ENCODE measurements at regions not wholly inside any gene's neighbourhood (a gene's known extent, or its start where the extent isn't known, plus 50 kb on each side); places are given as distances from the start of the nearest gene placed in this dataset.

DNA sequence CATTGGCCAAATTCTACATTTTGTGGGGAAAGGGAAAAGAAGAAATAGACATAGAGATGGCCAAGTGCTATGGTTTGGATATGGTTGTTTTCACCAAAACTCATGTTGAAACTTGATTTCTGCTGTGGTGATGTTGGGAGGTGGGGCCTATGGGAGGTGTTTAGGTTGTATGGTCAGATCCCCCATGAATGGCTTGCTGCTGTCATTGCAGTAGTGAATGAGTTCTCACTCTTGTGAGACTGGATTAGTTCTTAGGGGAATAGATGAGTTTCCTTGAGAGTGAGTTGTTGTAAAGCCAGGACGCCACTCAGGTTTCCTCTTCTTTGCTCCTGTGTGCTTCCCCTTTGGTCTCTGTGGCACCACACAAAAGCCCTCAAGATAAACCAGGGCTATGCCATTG, 242.6 kb upstream of the RFC3 start:
- DNase-seq: no peak
- TF ChIP-seq POLR2A (IDR thresholded peaks at IDR 0.05; ENCODE audit: low read length) (no peak), GATA1 (IDR thresholded peaks at IDR 0.05; ENCODE audit: low read depth, low read length) (no peak)

DNA sequence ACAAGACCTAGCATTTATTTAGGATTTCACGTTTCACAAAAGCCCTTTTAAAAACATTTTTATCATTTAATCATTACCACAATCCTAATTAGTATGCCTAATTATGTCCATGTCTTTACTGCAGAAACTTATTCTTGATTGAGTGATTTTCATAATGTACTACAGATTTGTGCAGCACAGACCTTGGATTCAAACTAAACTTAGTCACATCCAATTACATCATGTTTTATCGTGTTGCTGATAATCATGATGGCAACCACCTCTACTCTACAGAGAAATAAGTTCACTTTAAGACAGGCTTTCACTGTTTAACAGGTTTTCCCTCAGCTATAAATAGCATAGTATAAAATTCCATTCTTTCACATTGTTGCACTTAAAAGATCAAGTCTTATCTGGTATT, 240.9 kb upstream of the RFC3 start:
- no peak for TF ChIP-seq POLR2A (IDR thresholded peaks at IDR 0.05; ENCODE audit: low read length)
- no peak for TF ChIP-seq GATA1 (IDR thresholded peaks at IDR 0.05; ENCODE audit: low read depth, low read length)
- DNase-seq: no peak

DNA sequence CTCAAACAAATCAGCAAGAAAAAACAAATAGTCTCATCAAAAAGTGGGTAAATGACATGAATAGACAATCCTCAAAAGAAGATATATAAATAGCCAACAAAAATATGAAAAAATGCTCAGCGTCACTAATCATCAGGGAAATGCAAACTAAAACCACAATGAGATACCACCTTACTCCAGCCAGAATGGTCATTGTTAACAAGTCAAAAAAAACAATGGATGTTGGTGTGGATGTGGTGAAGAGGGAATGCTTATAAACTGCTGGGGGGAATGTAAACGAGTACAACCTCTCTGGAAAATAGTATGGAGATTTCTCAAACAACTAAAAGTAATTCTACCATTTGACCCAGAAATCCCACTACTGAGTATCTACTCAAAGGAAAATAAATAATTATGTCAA, 239.2 kb upstream of the RFC3 start:
- TF ChIP-seq GATA1 (IDR thresholded peaks at IDR 0.05; ENCODE audit: low read depth, low read length) (no peak), POLR2A (IDR thresholded peaks at IDR 0.05; ENCODE audit: low read length) (no peak)
- no peak for DNase-seq

DNA sequence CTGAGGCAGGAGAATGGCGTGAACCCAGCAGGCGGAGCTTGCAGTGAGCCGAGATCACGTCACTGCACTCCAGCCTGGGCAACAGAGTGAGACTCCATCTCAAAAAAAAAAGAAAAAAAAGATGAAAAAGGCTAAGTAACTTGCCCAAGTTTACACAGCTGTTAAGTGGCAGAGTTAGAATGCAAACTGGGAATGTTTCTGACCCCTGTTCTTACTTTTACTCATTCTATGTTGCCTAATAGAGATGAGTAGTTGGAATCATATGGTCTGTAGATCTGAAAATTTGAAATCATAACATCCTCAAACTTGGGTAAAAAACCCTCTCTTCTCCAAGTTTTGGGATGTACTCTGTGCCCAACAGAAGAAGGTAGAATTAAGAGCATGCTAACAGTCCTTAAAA, 235.8 kb upstream of the RFC3 start:
- TF ChIP-seq GATA1 (IDR thresholded peaks at IDR 0.05; ENCODE audit: low read depth, low read length) (no peak), POLR2A (IDR thresholded peaks at IDR 0.05; ENCODE audit: low read length) (no peak)
- no peak for DNase-seq

DNA sequence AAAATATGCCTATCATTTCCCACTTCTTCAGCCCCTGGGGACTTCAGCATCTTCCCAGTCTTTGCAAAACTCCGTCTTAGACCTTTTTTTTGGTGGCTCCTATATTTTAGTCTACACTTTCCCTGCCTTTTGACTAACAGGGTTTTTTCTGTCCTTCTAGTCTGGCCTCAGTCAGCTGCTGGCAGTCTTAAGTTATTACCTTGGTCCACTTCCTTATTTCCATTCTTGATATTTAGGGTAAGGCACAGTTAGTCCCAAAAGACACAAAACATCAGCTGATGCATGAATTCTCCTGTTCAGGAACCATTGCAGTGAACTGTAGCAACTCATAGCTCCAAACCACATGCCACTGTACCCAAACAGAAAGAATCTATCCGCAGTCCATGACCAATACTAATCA, 234.6 kb upstream of the RFC3 start:
- TF ChIP-seq POLR2A (IDR thresholded peaks at IDR 0.05; ENCODE audit: low read length) (no peak), GATA1 (IDR thresholded peaks at IDR 0.05; ENCODE audit: low read depth, low read length) (no peak)
- no peak for DNase-seq

DNA sequence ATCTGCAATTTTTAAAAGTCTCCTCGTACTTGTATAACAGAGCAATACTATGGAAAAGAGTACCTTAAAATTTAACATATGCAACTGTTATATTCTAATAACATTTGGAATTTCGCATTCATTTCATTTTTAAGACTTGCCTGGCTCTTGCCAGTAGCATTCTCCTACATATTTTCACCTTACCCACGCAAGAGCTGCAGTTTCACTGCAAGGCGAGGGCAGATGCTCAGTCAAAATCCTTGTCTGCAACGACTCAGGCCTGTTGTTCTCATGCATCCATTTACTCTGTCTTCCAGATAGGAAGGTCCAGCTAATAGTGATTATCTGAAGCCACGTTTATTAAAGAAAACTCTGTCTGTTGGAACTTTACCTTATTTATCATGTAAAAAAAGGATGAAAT, 227.0 kb upstream of the RFC3 start:
- TF ChIP-seq GATA1 (IDR thresholded peaks at IDR 0.05; ENCODE audit: low read depth, low read length) (no peak), POLR2A (IDR thresholded peaks at IDR 0.05; ENCODE audit: low read length) (no peak)

DNA sequence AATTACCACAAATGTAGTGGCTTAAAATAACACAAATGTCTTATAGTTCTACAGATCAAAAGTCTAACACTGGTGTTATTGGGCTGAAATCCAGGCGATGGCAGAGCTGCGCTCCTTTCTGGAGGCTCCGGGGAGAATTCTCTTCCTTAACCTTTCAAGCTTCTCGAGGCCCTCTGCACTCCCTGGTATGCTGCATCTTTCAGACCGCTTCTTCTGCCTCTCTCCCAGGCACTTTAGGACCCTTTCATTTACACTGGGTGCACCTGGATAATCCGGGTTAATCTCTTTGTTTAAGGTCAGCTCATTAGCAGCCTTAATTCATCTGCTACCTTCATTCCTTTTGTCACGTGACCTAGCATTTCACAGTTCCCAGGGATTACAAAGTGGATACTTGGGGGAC, 211.3 kb upstream of the RFC3 start:
- no peak for DNase-seq
- TF ChIP-seq POLR2A (IDR thresholded peaks at IDR 0.05; ENCODE audit: low read length) (no peak), GATA1 (IDR thresholded peaks at IDR 0.05; ENCODE audit: low read depth, low read length) (no peak)

More for the DNA sequence above, 227.0 kb upstream of the RFC3 start:
- DNase-seq: no peak

DNA sequence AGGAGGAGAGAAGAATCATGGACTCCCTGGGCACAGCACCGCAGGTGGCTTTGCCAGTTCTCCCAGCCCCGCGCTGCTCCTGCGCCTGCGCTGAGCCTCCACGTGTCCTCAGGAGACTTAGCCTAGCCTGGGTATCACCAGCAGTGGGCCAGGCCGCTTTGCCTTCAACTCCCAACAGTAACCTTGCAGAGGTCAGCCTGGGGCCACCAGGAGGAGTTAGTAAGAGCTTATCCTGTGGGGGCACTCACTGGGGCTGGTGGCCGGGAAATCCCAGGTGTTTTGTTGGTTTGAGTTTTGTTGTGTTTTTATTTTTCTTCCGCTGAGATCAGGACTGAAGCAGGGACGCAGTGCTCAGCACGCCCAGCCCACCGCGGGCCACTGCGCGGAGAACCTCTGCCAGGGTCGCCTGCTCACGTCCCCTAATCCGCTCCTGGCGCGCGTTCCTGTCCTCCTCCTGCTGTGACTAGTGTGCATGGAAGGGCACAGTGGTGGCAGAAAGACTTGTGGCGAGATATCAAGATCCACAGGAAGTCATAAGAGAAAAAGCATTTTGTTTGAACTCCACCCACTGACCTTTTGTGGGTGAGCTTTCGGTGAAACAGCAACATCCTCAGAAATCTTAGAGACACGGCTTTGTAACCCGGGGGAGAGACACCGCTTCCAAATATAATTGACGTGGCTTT, 207.4 kb upstream of the RFC3 start:
- no peak for TF ChIP-seq GATA1 (IDR thresholded peaks at IDR 0.05; ENCODE audit: low read depth, low read length)
- TF ChIP-seq POLR2A (IDR thresholded peaks at IDR 0.05; ENCODE audit: low read length): no peak
- DNase-seq: no peak

DNA sequence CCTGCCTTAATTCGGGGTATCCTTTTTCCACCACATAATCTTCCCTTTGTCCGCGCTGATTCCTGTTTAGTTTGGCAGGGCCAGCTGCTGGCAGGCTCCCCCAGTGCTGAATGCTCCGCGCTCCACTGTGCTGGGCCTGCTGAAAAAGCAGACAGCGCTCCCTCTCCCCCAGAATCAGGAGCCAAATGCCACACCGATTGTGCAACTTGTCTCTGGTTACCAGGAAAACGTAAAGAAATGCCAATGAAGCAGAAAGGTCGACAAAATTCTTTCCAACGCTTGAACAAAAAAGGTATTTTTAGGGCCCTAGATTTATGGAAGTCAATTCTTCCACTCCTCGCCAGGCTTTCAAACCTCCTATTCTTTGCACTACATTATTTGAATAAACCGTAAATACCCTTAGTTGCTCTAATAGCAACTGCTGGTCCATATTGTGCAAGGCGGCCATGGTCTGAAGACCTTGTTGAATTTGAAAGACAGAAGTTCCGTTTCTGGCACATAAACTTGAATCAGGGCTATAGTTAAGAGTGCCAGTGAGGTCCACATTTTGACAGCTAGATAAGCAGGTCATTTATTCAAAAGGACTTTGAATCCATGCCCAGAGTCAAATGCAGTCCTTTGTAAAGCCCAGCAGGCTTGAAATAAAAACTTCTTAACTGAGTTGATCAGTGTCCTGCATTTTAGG, 206.7 kb upstream of the RFC3 start:
- no peak for DNase-seq
- TF ChIP-seq GATA1 (IDR thresholded peaks at IDR 0.05; ENCODE audit: low read depth, low read length) (no peak), POLR2A (IDR thresholded peaks at IDR 0.05; ENCODE audit: low read length) (no peak)

DNA sequence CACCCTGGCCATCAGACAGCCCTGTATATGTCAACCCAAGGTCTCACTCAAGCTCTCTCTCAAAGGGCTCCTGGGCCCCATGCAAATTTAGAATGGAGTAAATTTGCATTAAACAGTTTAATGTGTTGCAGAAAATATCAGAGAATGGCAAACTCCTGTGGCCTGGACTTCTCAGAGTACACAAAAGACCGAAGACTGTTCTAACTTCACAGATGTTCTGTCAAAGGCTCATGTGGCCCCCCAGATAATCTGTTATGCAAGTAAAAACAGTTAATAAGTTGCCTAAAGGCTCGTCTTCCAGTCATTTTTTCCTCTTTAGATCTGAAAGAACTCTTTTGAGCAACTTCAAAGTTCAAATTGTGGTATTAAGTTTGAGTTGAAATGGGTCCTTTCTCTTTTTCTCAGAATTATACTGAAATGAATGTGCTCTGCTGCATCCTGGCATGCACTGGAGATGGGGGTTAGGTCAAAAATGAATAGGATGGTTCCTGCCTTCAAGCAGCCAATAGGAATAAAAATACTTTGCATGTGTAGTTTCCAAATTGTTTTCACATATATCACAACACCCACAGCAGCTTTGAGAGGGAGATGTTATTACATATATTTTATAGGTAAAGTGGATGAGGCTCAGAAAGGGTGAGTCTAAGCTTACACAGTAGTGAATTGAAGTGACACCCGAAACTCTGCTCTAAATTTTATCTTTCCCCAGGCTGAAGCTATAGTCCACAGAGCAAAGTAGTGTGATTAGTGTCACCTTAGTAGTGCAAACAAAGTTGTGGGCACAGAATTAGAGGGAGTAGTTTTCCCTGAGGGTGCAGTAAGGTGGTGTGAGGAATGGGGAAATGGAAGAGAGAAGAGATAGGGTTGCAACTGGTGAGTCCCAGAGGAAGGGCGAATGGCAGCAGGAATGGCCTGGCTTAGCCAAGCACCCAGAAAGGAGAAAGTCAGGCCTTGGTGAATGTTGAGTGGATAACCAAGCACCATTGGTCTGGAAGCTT, 205.0 kb upstream of the RFC3 start:
- no peak for DNase-seq
- TF ChIP-seq POLR2A (IDR thresholded peaks at IDR 0.05; ENCODE audit: low read length) (no peak), GATA1 (IDR thresholded peaks at IDR 0.05; ENCODE audit: low read depth, low read length) (no peak)

DNA sequence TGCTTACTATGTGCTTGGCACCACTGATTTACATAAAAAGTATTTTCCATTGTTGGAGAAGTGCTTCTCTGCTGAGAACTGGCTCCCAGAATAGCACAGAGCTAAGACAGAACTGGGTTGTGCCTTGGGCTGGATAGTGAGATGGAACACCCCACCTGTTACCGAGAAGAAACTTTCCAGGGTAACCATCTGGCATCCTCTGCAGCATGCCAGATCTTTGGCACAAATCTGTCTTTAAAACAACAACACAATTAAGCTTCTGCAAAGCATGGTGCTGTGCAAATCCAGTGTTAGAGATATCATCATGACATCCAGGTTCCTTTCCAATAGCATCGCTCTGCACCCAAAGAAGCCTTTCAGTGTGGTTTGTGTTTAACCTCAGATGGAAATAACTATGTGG, 202.5 kb upstream of the RFC3 start:
- DNase-seq: no peak
- no peak for TF ChIP-seq POLR2A (IDR thresholded peaks at IDR 0.05; ENCODE audit: low read length)
- TF ChIP-seq GATA1 (IDR thresholded peaks at IDR 0.05; ENCODE audit: low read depth, low read length): no peak

DNA sequence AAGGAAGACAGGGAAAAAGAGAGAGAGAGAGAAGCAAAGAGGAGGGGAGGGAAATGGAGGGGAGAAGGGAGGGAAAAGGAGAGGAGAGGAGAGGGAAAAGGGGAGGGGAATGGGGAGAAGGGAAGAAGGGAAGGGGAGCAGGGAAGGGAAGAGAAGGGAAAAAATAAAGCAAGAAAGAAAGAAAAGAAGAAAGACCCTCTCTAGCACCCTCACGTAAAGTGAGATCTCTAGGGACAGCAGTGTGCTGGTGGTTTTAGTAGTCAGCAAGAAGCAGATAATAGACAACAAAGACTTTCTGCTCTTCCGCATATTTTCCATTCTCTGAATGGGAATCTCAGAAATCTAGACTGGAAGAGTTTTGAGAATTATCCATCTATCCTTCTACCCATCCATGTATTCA, 201.8 kb upstream of the RFC3 start:
- no peak for DNase-seq
- no peak for TF ChIP-seq GATA1 (IDR thresholded peaks at IDR 0.05; ENCODE audit: low read depth, low read length)
- no peak for TF ChIP-seq POLR2A (IDR thresholded peaks at IDR 0.05; ENCODE audit: low read length)

DNA sequence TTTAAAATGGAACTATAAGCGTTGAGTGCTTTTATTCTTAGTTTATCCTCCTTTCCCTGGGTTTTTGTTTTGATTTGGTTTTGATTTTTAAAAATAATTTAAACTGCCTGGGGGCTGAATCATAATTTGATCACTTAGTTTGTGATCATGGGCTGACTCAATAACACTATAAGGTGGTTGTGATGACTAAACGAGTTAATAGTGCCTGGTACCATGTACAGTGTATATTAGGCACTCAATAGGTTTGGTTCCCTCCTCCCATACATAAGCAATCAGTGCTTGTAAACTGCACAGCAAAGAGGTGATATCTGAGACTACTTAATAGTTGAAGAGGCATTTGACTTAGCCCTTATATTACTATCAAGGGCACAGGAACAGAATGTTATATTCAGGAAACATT, 200.9 kb upstream of the RFC3 start:
- no peak for DNase-seq
- TF ChIP-seq GATA1 (IDR thresholded peaks at IDR 0.05; ENCODE audit: low read depth, low read length): no peak
- no peak for TF ChIP-seq POLR2A (IDR thresholded peaks at IDR 0.05; ENCODE audit: low read length)

DNA sequence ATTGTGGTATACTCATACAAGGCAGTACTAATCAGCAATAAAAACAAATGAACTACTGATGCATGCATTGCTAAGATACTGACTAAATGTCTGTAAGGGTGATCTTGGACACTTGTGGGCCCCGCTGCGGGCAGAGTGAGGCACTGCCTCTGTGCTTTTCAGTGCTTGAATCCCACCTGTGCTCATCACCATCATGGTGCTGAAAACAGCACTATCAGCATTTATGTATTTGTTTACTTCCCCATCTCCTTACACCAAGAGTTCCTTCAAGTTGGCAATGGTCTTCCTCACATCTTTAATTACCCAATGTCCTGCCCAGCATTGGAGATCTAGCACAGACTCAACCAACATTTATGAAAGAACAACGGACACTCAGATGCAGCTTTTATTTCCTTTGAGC, 193.7 kb upstream of the RFC3 start:
- TF ChIP-seq POLR2A (IDR thresholded peaks at IDR 0.05; ENCODE audit: low read length): no peak
- no peak for TF ChIP-seq GATA1 (IDR thresholded peaks at IDR 0.05; ENCODE audit: low read depth, low read length)
- DNase-seq: no peak
